Subcutaneous abdominal adipose tissue (tissue), 5 donors: ENCODE measurements at regions not wholly inside any gene's neighbourhood (a gene's known extent, or its start where the extent isn't known, plus 50 kb on each side); places are given as distances from the start of the nearest gene placed in this dataset.

ENCODE experiments used
- H3K27ac ChIP-seq: one replicate; pipeline ENCODE4 v1.7.0; 2013; ENCODE audit warnings: low read depth, mild to moderate bottlenecking, inconsistent platforms, low read length, moderate library complexity
- H3K27me3 ChIP-seq, 5 donors: one replicate each; pipeline ENCODE4 v1.7.0; 2013; ENCODE audit warnings: low read length in 5 of 5, inconsistent platforms in 1 of 5; ENCODE audit not compliant: control insufficient read depth in 5 of 5, insufficient read depth in 4 of 5
- H3K36me3 ChIP-seq, 5 donors: one replicate each; pipeline ENCODE4 v1.7.0; 2013; ENCODE audit warnings: low read length in 5 of 5; ENCODE audit not compliant: control insufficient read depth in 5 of 5, insufficient read depth in 5 of 5
- H3K4me1 ChIP-seq, 5 donors: one replicate each; pipeline ENCODE4 v1.7.0; 2013; ENCODE audit warnings: low read length in 5 of 5, mild to moderate bottlenecking in 3 of 5, moderate library complexity in 1 of 5; ENCODE audit not compliant: control insufficient read depth in 5 of 5, insufficient read depth in 5 of 5
- H3K4me3 ChIP-seq, 5 donors: one replicate each; pipeline ENCODE4 v1.7.0; 2013; ENCODE audit warnings: low read length in 5 of 5, low read depth in 1 of 5
- H3K9ac ChIP-seq, 5 donors: one replicate each; pipeline ENCODE4 v1.7.0; 2013; ENCODE audit warnings: low read length in 5 of 5, mild to moderate bottlenecking in 4 of 5, moderate library complexity in 3 of 5
- H3K9me3 ChIP-seq, 5 donors: one replicate each; pipeline ENCODE4 v1.7.0; 2013; ENCODE audit warnings: low read length in 5 of 5; ENCODE audit not compliant: control insufficient read depth in 5 of 5
- donor health status: healthy.
- donor health status: healthy.
- donor health status: healthy.
- donor health status: healthy.
- donor health status: healthy.

DNA sequence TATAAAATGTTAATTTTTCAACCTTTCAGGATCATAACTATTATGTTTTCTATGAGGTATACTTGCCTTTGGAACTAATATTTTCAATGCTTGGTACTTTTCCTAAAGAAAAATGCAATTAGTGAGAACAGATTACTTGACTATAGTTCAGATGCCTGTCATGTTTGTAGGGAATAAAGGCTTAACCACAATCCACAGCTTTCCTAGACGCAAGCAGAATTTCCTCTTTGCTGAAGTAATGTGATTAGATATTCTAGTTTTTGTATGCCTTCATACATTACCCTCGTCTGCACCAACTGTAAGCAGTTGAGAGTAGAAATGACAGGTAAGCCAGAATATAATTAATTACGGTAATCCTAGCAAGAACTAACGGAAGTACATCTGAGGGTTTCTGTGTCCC, 581.4 kb upstream of the MMS22L start:
- no peak overlapping the region for H3K9ac ChIP-seq
- H3K4me1 ChIP-seq, result no peaks in the 10 kb centered on the region
- no peaks in the 10 kb centered on the region for H3K27me3 ChIP-seq
- no peaks in the 10 kb centered on the region for H3K36me3 ChIP-seq
- H3K9me3 ChIP-seq, result no peaks in the 10 kb centered on the region
- H3K27ac ChIP-seq, result no peak overlapping the region
- no peak overlapping the region for H3K4me3 ChIP-seq

DNA sequence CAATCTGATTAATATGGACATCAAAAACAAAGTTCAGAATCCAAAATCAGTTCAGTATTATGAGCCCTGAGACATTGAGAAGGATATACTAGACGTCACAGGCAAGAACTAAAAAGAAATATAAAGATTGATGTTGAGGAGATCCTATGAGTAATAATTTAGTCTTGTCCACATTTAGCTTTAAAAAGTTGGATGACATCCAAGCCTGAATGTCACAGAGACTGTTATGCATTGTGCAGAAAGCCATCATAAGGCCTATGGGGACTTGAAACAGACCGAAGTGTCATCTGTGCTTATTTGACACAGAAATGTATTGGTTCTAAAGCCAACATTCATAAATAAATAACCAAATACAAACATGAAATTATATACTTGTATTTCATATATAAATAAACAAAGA, 581.8 kb upstream of the MMS22L start:
- no peaks in the 10 kb centered on the region for H3K4me1 ChIP-seq
- no peaks in the 10 kb centered on the region for H3K27me3 ChIP-seq
- H3K27ac ChIP-seq, result no peak overlapping the region
- no peaks in the 10 kb centered on the region for H3K36me3 ChIP-seq
- no peak overlapping the region for H3K9ac ChIP-seq
- no peaks in the 10 kb centered on the region for H3K9me3 ChIP-seq
- no peak overlapping the region for H3K4me3 ChIP-seq

GRCh38 chr6:97865612-97866011, 582.6 kb upstream of the MMS22L start:
- H3K27me3 ChIP-seq, result no peaks in the 10 kb centered on the region
- no peak overlapping the region for H3K9ac ChIP-seq
- H3K27ac ChIP-seq, result no peak overlapping the region
- no peaks in the 10 kb centered on the region for H3K9me3 ChIP-seq
- no peaks in the 10 kb centered on the region for H3K4me1 ChIP-seq
- H3K4me3 ChIP-seq, result no peak overlapping the region
- no peaks in the 10 kb centered on the region for H3K36me3 ChIP-seq

GRCh38 chr6:97866616-97867015, 583.6 kb upstream of the MMS22L start:
- Histone ChIP-seq H3K27me3 (no peaks in the 10 kb centered on the region), H3K9me3 (no peaks in the 10 kb centered on the region), H3K9ac (no peak overlapping the region), H3K27ac (no peak overlapping the region), H3K36me3 (no peaks in the 10 kb centered on the region), H3K4me1 (no peaks in the 10 kb centered on the region), H3K4me3 (no peak overlapping the region)

GRCh38 chr6:97867177-97867576, 584.2 kb upstream of the MMS22L start:
- no peaks in the 10 kb centered on the region for H3K9me3 ChIP-seq
- no peak overlapping the region for H3K4me3 ChIP-seq
- H3K9ac ChIP-seq, result no peak overlapping the region
- no peak overlapping the region for H3K27ac ChIP-seq
- no peaks in the 10 kb centered on the region for H3K27me3 ChIP-seq
- H3K36me3 ChIP-seq, result no peaks in the 10 kb centered on the region
- H3K4me1 ChIP-seq, result no peaks in the 10 kb centered on the region

DNA sequence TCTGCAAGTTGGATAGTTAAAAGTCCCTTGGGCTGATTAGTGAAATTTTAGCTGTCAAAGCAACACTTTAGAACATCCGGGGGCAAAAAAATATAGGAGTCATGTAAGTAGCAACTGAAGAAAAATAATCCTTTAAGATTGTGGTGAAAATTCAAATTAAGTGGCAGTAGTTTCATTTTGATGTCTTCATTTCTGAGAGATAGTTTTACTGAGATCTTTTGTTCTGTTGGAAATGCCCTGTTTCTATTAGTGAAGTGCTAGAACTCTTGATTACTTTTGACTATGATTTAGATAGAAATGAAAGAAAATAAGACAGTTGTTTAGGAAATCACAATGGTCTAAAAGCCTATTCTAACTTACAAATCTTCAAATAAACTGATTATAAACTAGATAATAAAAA, 587.3 kb upstream of the MMS22L start:
- H3K4me1 ChIP-seq, result no peaks in the 10 kb centered on the region
- H3K36me3 ChIP-seq, result no peaks in the 10 kb centered on the region
- no peak overlapping the region for H3K9ac ChIP-seq
- no peak overlapping the region for H3K27ac ChIP-seq
- no peaks in the 10 kb centered on the region for H3K27me3 ChIP-seq
- H3K9me3 ChIP-seq, result no peaks in the 10 kb centered on the region
- H3K4me3 ChIP-seq, result no peak overlapping the region

DNA sequence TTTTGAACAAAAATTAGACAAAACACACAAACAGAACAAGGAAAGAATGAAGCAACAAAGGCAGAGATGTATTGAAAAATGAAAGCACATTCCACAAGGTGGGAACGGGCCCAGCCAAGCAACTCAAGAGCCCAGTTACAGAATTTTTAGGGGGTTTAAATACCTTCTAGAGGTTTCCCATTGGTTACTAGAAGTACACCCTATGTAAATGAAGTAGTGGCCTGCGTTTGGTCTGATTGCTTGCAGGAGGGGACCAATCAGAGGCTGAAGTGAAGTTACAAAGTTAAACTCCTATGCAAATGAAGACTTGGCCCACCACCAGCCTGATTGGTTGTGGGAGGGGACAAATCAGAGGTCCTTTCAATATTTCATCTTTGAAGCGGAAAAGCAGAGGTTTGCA, 593.7 kb upstream of the MMS22L start:
- Histone ChIP-seq H3K36me3 (no peaks in the 10 kb centered on the region), H3K9me3 (no peaks in the 10 kb centered on the region), H3K27me3 (no peaks in the 10 kb centered on the region)

GRCh38 chr6:97882755-97883154, 599.7 kb upstream of the MMS22L start:
- Histone ChIP-seq H3K27ac (no peak overlapping the region), H3K9ac (no peak overlapping the region), H3K4me3 (no peak overlapping the region), H3K9me3 (no peaks in the 10 kb centered on the region), H3K36me3 (no peaks in the 10 kb centered on the region), H3K4me1 (no peaks in the 10 kb centered on the region), H3K27me3 (no peaks in the 10 kb centered on the region)

More for the DNA sequence above, 593.7 kb upstream of the MMS22L start:
- Histone ChIP-seq H3K27ac (no peak overlapping the region), H3K4me1 (no peaks in the 10 kb centered on the region), H3K4me3 (no peak overlapping the region), H3K9ac (no peak overlapping the region)

DNA sequence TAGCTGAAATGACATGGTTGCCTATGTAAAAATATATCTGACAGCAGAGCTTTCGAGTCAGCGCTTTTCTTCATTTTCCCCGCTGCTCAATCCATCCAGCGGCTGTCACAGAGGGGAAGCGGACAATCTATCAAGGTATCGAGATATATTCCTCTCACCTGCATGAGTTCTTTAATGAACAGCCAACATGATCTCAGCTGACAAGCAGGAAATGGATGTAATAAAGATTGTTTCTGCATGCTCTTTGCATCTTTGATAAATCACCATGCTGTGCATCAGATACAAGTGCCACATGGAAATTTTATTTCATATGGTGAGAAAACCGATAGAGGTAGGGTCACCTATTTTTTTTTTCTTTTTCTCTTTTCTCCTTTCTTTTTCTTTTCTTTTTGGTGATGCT, 602.3 kb upstream of the MMS22L start:
- Histone ChIP-seq H3K4me1 (no peaks in the 10 kb centered on the region), H3K9ac (no peak overlapping the region), H3K27me3 (no peaks in the 10 kb centered on the region), H3K27ac (no peak overlapping the region), H3K4me3 (no peak overlapping the region), H3K36me3 (no peaks in the 10 kb centered on the region), H3K9me3 (no peaks in the 10 kb centered on the region)

DNA sequence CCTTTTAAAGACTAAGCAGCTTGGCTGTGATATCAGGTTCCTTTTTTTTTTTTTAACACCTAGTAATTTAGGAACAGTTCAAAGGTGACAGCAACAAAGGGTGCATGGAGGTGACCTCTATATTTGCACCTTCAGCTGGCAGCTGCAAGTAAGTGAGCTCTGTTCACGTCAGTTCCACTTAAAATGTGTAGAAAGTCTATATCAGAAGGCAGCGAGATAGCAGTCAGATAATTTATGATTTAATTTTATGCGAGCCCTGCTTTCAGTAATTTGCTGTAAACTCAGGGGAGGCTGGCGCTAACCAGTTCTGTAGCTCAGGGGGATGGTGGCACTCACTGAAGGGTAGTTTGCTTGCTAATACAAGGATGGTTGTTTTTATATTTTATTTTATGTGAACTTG, 602.8 kb upstream of the MMS22L start:
- Histone ChIP-seq H3K9ac (no peak overlapping the region), H3K4me1 (no peaks in the 10 kb centered on the region), H3K27ac (no peak overlapping the region), H3K27me3 (no peaks in the 10 kb centered on the region), H3K36me3 (no peaks in the 10 kb centered on the region), H3K4me3 (no peak overlapping the region), H3K9me3 (no peaks in the 10 kb centered on the region)

DNA sequence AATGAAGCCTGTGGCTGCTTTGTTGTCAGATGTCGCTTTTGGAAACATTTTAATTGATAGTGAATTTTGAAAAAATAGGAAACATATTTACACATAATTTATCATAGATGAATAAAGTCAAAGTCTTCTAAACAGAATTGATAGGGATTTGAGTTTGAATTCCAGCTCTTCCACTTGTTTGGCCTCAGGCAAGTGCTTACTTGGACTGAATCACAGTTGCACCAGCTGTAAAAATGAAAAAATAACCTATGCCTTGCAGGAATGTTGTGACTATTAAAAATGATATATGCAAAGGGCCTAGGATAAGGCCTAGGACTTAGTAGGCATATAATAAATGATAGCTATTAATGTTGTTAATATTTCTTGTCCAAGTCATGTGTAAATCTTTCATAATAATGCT, 618.5 kb upstream of the MMS22L start:
- Histone ChIP-seq H3K27me3 (no peaks in the 10 kb centered on the region), H3K4me3 (no peak overlapping the region), H3K36me3 (no peaks in the 10 kb centered on the region), H3K9ac (no peak overlapping the region), H3K27ac (no peak overlapping the region), H3K9me3 (no peaks in the 10 kb centered on the region), H3K4me1 (no peaks in the 10 kb centered on the region)
